Sigmoid colon (tissue), 4 donors: ENCODE measurements at regions not wholly inside any gene's neighbourhood (a gene's known extent, or its start where the extent isn't known, plus 50 kb on each side); places are given as distances from the start of the nearest gene placed in this dataset.

Source experiments
- EP300 ChIP-seq, 4 donors: sonication (generic); formaldehyde crosslinking; IDR thresholded peaks; one replicate each; pipeline ENCODE4 v1.6.1; 2017; ENCODE audit warnings: antibody characterized with exemption in 4 of 4
- POLR2A ChIP-seq, 2 donors: fragments of 450-650 bp; IDR thresholded peaks; one replicate each; pipeline ENCODE4 v1.6.1; 2016; ENCODE audit warnings: antibody characterized with exemption in 2 of 2, mild to moderate bottlenecking in 2 of 2, moderate library complexity in 2 of 2
- POLR2AphosphoS5 ChIP-seq, 4 donors: sonication (generic); formaldehyde crosslinking; IDR thresholded peaks; one replicate each; pipeline ENCODE4 v1.6.1; 2017; ENCODE audit warnings: antibody characterized with exemption in 4 of 4
- TF ChIP-seq, protein P1 (sequence below), 4 experiments: fragments of 450-650 bp in 3 of 4; fragments of 200-600 bp in 1 of 4; IDR thresholded peaks; one replicate each; pipeline ENCODE4 v1.5.1; 2016 to 2019; ENCODE audit warnings: antibody characterized with exemption in 4 of 4, mild to moderate bottlenecking in 3 of 4, moderate library complexity in 2 of 4

DNA sequence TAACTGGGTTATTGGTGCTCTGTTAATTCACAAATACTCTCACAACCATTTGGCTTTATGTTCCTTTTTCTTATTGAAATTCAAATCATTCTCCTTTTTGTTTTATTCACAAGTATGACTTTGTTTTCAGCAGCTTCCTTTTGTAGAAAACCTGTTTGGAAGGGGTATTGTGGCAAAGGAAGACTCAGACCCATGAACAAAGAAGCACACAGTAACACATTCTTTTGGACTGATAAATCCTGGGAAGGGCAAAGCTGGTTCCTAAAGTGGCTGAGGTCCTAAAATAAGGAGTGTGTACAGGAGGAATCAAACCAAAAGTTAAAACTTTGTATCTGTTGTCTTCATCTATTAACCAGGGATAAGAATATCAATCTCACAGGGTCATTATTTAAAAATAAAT lies 374.7 kb upstream of the FIGN start:
- TF ChIP-seq, protein P1, sequence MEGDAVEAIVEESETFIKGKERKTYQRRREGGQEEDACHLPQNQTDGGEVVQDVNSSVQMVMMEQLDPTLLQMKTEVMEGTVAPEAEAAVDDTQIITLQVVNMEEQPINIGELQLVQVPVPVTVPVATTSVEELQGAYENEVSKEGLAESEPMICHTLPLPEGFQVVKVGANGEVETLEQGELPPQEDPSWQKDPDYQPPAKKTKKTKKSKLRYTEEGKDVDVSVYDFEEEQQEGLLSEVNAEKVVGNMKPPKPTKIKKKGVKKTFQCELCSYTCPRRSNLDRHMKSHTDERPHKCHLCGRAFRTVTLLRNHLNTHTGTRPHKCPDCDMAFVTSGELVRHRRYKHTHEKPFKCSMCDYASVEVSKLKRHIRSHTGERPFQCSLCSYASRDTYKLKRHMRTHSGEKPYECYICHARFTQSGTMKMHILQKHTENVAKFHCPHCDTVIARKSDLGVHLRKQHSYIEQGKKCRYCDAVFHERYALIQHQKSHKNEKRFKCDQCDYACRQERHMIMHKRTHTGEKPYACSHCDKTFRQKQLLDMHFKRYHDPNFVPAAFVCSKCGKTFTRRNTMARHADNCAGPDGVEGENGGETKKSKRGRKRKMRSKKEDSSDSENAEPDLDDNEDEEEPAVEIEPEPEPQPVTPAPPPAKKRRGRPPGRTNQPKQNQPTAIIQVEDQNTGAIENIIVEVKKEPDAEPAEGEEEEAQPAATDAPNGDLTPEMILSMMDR (IDR thresholded peaks at IDR 0.05) = no peak
- no peak for TF ChIP-seq POLR2AphosphoS5 (IDR thresholded peaks at IDR 0.05)
- no peak for TF ChIP-seq POLR2A (IDR thresholded peaks at IDR 0.05)
- no peak for TF ChIP-seq EP300 (IDR thresholded peaks at IDR 0.05)
